ENCODE measurements at regions not wholly inside any gene's neighbourhood (a gene's known extent, or its start where the extent isn't known, plus 50 kb on each side); places are given as distances from the start of the nearest gene placed in this dataset.

DNA sequence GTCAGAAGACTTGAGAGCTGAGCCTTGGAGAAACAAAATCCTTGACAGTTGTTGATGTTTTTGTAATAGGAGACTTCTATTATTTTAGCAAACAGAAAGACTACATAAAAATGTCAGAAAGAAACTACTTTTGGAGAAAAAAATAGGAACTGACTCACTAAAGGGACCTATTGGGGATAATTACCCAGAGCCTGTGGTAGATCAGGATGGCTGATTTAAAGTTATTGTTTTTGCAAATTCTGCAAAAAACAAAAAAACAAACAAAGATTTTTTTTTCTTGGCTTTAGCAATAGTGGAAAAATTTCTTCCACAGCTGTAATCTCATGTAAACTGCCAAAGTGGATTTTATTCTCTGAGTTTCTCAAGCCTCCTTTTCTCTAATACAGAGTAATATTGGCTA, 101.5 kb upstream of the SATB1 start:
- H3K27me3 ChIP-seq (replicated peaks in 1 of 4; ENCODE audit: control insufficient read depth in 3 of 4, extremely low read depth in 1 of 4, insufficient read depth in 3 of 4, low read length in 3 of 4): no peaks in the 10 kb centered on the region
- no peak for FAIRE-seq
- TF ChIP-seq KDM5A (IDR thresholded peaks at IDR 0.05; ENCODE audit: low read length) (no peak), SP4 (IDR thresholded peaks at IDR 0.05; ENCODE audit: low read length) (no peak), BCL11A (IDR thresholded peaks at IDR 0.05; ENCODE audit: low read depth in 2 of 2, low read length in 2 of 2) (no peak), BACH1 (IDR thresholded peaks at IDR 0.05; ENCODE audit: low read length) (no peak), JUND (IDR thresholded peaks at IDR 0.05; ENCODE audit: low read length) (no peak), HDAC6 (IDR thresholded peaks at IDR 0.05; ENCODE audit: low read depth, low read length) (no peak), POLR2AphosphoS5 (IDR thresholded peaks at IDR 0.05; ENCODE audit: low read depth, low read length) (no peak), EP300 (IDR thresholded peaks at IDR 0.05; ENCODE audit: borderline replicate concordance in 1 of 2, low read depth in 2 of 2, low read length in 2 of 2) (no peak), SP2 (IDR thresholded peaks at IDR 0.05; ENCODE audit: low read length) (no peak), CBX8 (IDR thresholded peaks at IDR 0.05; ENCODE audit: borderline replicate concordance, low read depth, low read length) (no peak), POLR2A (IDR thresholded peaks at IDR 0.05; ENCODE audit: control extremely low read depth in 1 of 2, low read depth in 2 of 2, low read length in 2 of 2) (no peak), SUZ12 (IDR thresholded peaks at IDR 0.05; ENCODE audit: low read length) (no peak)
- TF ChIP-seq, protein P1, sequence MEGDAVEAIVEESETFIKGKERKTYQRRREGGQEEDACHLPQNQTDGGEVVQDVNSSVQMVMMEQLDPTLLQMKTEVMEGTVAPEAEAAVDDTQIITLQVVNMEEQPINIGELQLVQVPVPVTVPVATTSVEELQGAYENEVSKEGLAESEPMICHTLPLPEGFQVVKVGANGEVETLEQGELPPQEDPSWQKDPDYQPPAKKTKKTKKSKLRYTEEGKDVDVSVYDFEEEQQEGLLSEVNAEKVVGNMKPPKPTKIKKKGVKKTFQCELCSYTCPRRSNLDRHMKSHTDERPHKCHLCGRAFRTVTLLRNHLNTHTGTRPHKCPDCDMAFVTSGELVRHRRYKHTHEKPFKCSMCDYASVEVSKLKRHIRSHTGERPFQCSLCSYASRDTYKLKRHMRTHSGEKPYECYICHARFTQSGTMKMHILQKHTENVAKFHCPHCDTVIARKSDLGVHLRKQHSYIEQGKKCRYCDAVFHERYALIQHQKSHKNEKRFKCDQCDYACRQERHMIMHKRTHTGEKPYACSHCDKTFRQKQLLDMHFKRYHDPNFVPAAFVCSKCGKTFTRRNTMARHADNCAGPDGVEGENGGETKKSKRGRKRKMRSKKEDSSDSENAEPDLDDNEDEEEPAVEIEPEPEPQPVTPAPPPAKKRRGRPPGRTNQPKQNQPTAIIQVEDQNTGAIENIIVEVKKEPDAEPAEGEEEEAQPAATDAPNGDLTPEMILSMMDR (IDR thresholded peaks at IDR 0.05; ENCODE audit: control extremely low read depth in 1 of 3, insufficient read depth in 1 of 3, low read depth in 1 of 3, low read length in 3 of 3): no peak
- TF ChIP-seq, protein P2, sequence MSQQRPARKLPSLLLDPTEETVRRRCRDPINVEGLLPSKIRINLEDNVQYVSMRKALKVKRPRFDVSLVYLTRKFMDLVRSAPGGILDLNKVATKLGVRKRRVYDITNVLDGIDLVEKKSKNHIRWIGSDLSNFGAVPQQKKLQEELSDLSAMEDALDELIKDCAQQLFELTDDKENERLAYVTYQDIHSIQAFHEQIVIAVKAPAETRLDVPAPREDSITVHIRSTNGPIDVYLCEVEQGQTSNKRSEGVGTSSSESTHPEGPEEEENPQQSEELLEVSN (IDR thresholded peaks at IDR 0.05): no peak

More for the DNA sequence above, 101.5 kb upstream of the SATB1 start:
- Histone ChIP-seq H3K27ac (ENCODE audit: low read depth, low read length) (no peak overlapping the region), H4K5ac (ENCODE audit: insufficient read length, low read depth, low read length) (no peak overlapping the region), H3K23ac (ENCODE audit: insufficient read length) (no peak overlapping the region), H2AFZ (ENCODE audit: low read length) (no peak overlapping the region), H3K79me1 (ENCODE audit: low read depth, low read length) (no peaks in the 10 kb centered on the region), H2BK5ac (ENCODE audit: low read depth, low read length) (no peak overlapping the region), H2AK5ac (ENCODE audit: low read depth, low read length) (no peak overlapping the region), H3K4me1 (replicated peaks in 1 of 4; ENCODE audit: control insufficient read depth in 3 of 4, insufficient read depth in 4 of 4, low read length in 3 of 4) (no peaks in the 10 kb centered on the region), H3K79me2 (ENCODE audit: control insufficient read depth in 1 of 2, insufficient read depth in 2 of 2, low read length in 2 of 2) (no peaks in the 10 kb centered on the region), H3K23me2 (ENCODE audit: low read depth, low read length) (no peaks in the 10 kb centered on the region), H2BK20ac (ENCODE audit: low read length) (no peak overlapping the region), H3K4me3 (ENCODE audit: extremely low read depth in 1 of 4, insufficient read depth in 2 of 4, low read depth in 3 of 4, low read length in 4 of 4) (no peak overlapping the region), H3K9me3 (ENCODE audit: insufficient read depth in 2 of 2, low read depth in 1 of 2, low read length in 1 of 2) (0 out of 4 replicates have a peak, but pooled peaks cover 0 to 3% of the 10 kb centered on the region in 2 experiments), H2BK120ac (replicated peaks; ENCODE audit: low read depth, low read length) (no peak overlapping the region), H4K20me1 (replicated peaks in 1 of 2; ENCODE audit: control insufficient read depth in 1 of 2, insufficient read depth in 2 of 2, low read length in 2 of 2) (no peaks in the 10 kb centered on the region), H3K4me2 (ENCODE audit: insufficient read depth in 1 of 2, low read depth in 2 of 2, low read length in 2 of 2) (no peak overlapping the region), H3K14ac (ENCODE audit: insufficient read length) (no peak overlapping the region), H3K4ac (replicated peaks; ENCODE audit: insufficient read length, low read depth, low read length) (no peak overlapping the region), H2BK12ac (ENCODE audit: low read depth, low read length) (no peak overlapping the region), H2BK15ac (ENCODE audit: low read length) (no peak overlapping the region), H4K91ac (replicated peaks; ENCODE audit: insufficient read length, low read length) (no peak overlapping the region), H3K9ac (replicated peaks in 1 of 4; ENCODE audit: extremely low read depth in 1 of 4, low read depth in 3 of 4, low read length in 3 of 4) (no peak overlapping the region), H3K56ac (replicated peaks; ENCODE audit: insufficient read length, low read depth, low read length) (no peak overlapping the region), H3K36me3 (ENCODE audit: control insufficient read depth in 2 of 4, insufficient read depth in 4 of 4, low read length in 3 of 4) (no peaks in the 10 kb centered on the region), H4K8ac (ENCODE audit: extremely low read depth, insufficient read depth, low read length) (no peak overlapping the region), H3K18ac (ENCODE audit: extremely low read depth, low read length) (no peak overlapping the region)
- no peak for DNase-seq (ENCODE audit: low read depth in 1 of 2, low spot score in 2 of 2)
- CTCF ChIA-PET (ENCODE audit: partially characterized antibody): no interaction called here
- POLR2A ChIA-PET (ENCODE audit: partially characterized antibody): no interaction called here

Measured in H1 (cell line).